Cardiac muscle cell (in vitro differentiated cells and primary cell): ENCODE measurements at regions not wholly inside any gene's neighbourhood (a gene's known extent, or its start where the extent isn't known, plus 50 kb on each side); places are given as distances from the start of the nearest gene placed in this dataset.
"Not testable (repeated sequence)": the region's sequence is repeated elsewhere in the genome, so short reads cannot be mapped to it uniquely, and the experiment has no call there.

ENCODE experiments used
- DNase-seq, 2 donors: peaks; one replicate each; pipeline versions ENCODE4 v3.0.0 to v3.0.0-alpha.2; 2010 to 2017; ENCODE audit warnings: low read depth in 1 of 2, low spot score in 1 of 2
- H3K27ac ChIP-seq: fragments of 200-600 bp; sonication (generic); 2 replicates; pipeline ENCODE4 v1.5.1; 2016
- H3K27me3 ChIP-seq: fragments of 200-600 bp; sonication (generic); 2 replicates; pipeline ENCODE4 v1.6.0; 2016; ENCODE audit warnings: control low read depth
- H3K36me3 ChIP-seq: fragments of 200-600 bp; sonication (generic); 2 replicates; pipeline ENCODE4 v1.5.1; 2016; ENCODE audit warnings: control low read depth
- H3K4me1 ChIP-seq: fragments of 200-600 bp; sonication (generic); 2 replicates; pipeline ENCODE4 v1.8.1; 2017; ENCODE audit warnings: low read depth, mild to moderate bottlenecking, mixed run types
- H3K4me3 ChIP-seq: fragments of 200-600 bp; sonication (generic); 2 replicates; pipeline ENCODE4 v1.5.1; 2016; ENCODE audit warnings: mild to moderate bottlenecking
- H3K9me3 ChIP-seq: fragments of 200-600 bp; sonication (generic); 2 replicates; pipeline ENCODE4 v1.5.1; 2017; ENCODE audit warnings: low read depth, mild to moderate bottlenecking, control low read depth
- TF ChIP-seq, protein P1 (sequence below): IDR thresholded peaks from 2 replicates; pipeline ENCODE4 v1.5.1; 2012; ENCODE audit warnings: low read depth, mild to moderate bottlenecking, low read length

DNA sequence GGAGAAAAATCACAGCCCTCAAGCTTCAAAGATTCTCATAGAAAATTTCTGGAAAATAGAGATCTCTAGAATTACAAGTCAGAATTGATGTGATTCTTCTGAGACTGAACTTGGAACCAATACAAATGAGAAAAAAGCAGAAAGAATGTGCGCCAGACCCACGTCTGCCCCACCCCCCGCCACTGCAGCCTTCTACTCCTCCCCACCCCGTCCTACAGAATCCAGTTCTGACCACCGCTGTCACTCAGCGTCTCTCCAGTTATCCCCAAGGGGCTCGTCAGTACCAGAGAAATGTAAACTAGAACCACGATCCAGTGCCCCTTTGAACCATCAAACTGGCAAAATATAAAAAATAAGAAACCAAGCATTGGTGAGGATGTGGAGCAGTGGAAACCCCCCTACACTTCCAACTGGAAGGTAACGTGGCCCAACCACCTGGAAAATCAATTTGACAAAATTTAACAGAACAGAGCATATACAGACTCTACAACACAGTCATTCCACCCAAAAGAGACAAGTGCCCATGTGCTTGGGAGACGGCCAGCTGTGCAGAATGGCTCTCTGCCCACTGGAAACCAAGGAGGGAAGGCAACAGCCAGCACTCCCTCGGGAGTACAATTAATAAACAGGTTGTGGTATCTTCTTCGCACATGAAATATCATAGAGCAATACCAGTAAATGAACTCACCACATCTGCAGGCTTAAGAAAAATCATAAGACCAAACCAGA is 397.9 kb downstream of the TNS3 start:
- Histone ChIP-seq H3K4me3 (no peak overlapping the region), H3K36me3 (no peaks in the 10 kb centered on the region), H3K9me3 (no peaks in the 10 kb centered on the region), H3K4me1 (no peaks in the 10 kb centered on the region), H3K27ac (no peak overlapping the region), H3K27me3 (no peaks in the 10 kb centered on the region)
- TF ChIP-seq, protein P1, sequence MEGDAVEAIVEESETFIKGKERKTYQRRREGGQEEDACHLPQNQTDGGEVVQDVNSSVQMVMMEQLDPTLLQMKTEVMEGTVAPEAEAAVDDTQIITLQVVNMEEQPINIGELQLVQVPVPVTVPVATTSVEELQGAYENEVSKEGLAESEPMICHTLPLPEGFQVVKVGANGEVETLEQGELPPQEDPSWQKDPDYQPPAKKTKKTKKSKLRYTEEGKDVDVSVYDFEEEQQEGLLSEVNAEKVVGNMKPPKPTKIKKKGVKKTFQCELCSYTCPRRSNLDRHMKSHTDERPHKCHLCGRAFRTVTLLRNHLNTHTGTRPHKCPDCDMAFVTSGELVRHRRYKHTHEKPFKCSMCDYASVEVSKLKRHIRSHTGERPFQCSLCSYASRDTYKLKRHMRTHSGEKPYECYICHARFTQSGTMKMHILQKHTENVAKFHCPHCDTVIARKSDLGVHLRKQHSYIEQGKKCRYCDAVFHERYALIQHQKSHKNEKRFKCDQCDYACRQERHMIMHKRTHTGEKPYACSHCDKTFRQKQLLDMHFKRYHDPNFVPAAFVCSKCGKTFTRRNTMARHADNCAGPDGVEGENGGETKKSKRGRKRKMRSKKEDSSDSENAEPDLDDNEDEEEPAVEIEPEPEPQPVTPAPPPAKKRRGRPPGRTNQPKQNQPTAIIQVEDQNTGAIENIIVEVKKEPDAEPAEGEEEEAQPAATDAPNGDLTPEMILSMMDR: no peak
- no peak for DNase-seq

DNA sequence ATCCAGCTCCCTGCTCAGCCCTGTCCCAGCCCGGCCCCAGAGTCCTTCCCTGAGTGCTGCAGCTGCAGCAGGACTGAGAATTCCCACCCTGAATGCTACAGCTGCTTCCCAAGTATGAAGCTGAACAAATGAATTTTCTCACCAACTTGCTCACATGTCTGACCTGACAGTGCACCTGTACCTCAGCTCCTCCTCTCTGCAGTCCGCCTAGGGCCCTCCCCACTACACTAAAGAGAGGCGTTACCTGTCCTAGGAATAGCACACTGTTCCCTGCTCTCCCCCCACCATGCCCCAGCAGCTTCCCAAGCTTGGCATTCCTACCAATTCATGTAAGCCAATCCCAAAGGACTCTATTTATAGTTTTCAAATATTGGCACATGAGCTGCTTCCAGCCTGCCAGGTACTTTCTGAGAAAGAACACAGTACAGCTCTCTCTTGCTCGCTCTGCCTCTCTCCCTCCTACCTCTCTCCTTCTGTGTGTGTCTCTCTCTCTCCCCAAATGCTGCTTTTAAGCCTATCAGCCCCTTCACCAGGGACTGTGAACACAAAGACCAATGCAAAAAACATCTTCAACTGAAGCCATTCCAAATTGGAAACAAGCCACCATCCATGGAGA is 400.1 kb downstream of the TNS3 start:
- H3K27ac ChIP-seq: no peak overlapping the region
- TF ChIP-seq, protein P1: no peak
- no peaks in the 10 kb centered on the region for H3K27me3 ChIP-seq
- no peak overlapping the region for H3K4me3 ChIP-seq
- no peaks in the 10 kb centered on the region for H3K4me1 ChIP-seq
- H3K9me3 ChIP-seq: no peaks in the 10 kb centered on the region
- DNase-seq: peak in 1 of 2 donors; percentile 19
- no peaks in the 10 kb centered on the region for H3K36me3 ChIP-seq

DNA sequence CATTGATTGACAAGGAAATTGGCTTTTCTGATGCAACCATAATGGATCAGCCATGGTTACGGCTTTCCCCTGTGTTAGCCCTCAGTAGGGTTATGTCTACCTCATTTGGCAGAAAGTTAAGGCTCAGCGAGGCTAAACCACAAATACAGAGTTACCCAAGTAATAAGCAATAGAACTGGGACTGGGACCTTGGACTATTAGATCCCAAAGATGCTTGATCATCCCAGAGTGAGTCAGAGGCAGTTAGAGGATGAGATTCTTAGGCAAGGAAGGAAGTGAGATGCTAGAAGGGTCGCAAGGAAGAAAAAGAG is 401.4 kb downstream of the TNS3 start:
- no peak overlapping the region for H3K4me3 ChIP-seq
- DNase-seq: no peak
- H3K36me3 ChIP-seq: no peaks in the 10 kb centered on the region
- no peak overlapping the region for H3K27ac ChIP-seq
- no peaks in the 10 kb centered on the region for H3K27me3 ChIP-seq
- TF ChIP-seq, protein P1: no peak
- no peaks in the 10 kb centered on the region for H3K9me3 ChIP-seq
- no peaks in the 10 kb centered on the region for H3K4me1 ChIP-seq

DNA sequence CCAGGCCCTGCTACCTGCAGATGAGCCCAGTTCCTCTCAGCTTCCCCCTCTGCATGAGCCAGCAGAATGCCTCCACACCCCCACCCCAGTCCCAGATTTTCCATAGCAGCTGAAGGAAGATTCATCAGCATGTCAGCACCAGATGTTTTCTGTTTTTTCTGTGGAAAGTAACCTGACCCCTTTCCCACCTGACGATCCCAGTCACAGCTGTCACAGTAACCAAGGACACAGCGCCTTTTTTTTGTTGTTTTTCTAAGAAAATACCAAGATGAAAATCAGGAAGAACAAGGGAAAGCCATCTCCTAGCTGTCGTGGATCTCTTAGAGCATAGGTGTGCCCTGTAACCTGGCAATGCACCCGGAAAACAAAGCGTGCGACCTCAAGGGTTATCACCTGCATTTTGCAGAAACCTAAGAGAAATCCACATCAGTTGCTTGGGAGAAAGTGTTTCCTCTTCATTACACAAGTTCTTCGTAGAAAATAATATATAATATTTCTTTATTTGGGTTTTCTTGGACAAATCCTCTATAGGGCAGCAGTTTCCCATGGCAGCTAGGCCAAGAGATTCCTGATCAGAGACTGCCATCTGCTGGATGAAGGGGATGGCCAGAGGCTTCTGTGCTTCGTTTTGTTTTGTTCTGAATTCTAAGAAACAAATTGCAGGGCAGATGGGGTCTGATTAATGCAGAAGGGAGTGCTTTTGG is 401.9 kb downstream of the TNS3 start:
- Histone ChIP-seq H3K27me3 (no peaks in the 10 kb centered on the region), H3K27ac (no peak overlapping the region), H3K4me1 (no peaks in the 10 kb centered on the region), H3K4me3 (no peak overlapping the region), H3K36me3 (no peaks in the 10 kb centered on the region), H3K9me3 (no peaks in the 10 kb centered on the region)
- TF ChIP-seq, protein P1: peak; percentile 93
- DNase-seq: peak; percentile 79 to 80

DNA sequence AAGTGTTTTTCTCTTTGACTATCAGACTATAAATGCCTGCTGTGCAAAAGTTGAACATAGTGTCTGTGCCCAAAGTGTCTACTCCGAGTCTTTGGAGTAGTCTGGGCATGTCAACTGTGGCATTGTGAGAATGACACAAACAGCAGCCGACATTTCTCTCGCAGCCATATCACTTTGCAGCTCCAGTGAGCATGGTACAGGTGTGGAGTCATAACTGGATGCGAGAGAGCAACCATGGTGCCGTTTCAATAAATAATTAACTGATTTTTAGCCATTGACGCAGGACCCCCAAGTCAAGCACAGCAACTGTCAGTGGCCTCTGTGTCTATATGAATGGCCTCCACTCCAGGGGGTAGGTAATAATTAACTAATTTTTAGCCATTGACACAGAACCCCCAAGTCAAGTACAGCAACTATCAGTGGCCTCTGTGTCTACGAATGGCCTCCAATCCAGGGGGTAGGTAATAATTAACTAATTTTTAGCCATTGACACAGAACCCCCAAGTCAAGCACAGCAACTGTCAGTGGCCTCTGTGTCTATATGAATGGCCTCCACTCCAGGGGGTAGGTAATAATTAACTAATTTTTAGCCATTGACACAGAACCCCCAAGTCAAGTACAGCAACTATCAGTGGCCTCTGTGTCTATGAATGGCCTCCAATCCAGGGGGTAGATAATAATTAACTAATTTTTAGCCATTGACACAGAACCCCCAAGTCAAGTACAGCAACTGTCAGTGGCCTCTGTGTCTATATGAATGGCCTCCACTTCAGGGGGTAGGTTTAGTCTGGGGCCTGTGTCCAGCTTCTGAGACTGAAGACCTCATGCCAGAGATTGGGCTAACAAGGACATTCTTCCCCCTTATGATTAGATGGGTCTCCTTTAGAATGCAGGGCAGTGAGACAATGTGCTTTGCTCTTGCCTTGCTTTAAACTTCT is 409.0 kb downstream of the TNS3 start:
- not testable (repeated sequence) for H3K9me3 ChIP-seq, H3K27ac ChIP-seq, DNase-seq, H3K4me3 ChIP-seq, H3K4me1 ChIP-seq, H3K27me3 ChIP-seq, H3K36me3 ChIP-seq
